Transverse colon (tissue), 3 donors: ENCODE measurements at regions not wholly inside any gene's neighbourhood (a gene's known extent, or its start where the extent isn't known, plus 50 kb on each side); places are given as distances from the start of the nearest gene placed in this dataset.

ENCODE experiments used
- CTCF ChIP-seq, 5 experiments: fragments of 200-600 bp in 3 of 5; fragments of 450-650 bp in 2 of 5; sonication (generic) in 3 of 5; IDR thresholded peaks; 1 replicate in 2 of 5; 2 replicates in 3 of 5; pipeline ENCODE4 v1.5.1; 2016 to 2017; ENCODE audit warnings: antibody characterized with exemption in 5 of 5, inconsistent platforms in 3 of 5, mild to moderate bottlenecking in 2 of 5, moderate library complexity in 1 of 5
- EP300 ChIP-seq: sonication (generic); formaldehyde crosslinking; IDR thresholded peaks from one replicate; pipeline ENCODE4 v1.6.1; 2017; ENCODE audit warnings: antibody characterized with exemption, low read depth
- POLR2A ChIP-seq: fragments of 450-650 bp; IDR thresholded peaks from one replicate; pipeline ENCODE4 v1.6.1; 2016; ENCODE audit warnings: antibody characterized with exemption, mild to moderate bottlenecking, moderate library complexity

GRCh38 chr2:10965241-10965843, 53.6 kb downstream of the KCNF1 start:
- TF ChIP-seq POLR2A = no peak
- no peak for TF ChIP-seq CTCF (IDR thresholded peaks at IDR 0.05)
- no peak for TF ChIP-seq EP300
